Left hindlimb (tissue), 1 donor: ENCODE measurements at regions not wholly inside any gene's neighbourhood (a gene's known extent, or its start where the extent isn't known, plus 50 kb on each side); places are given as distances from the start of the nearest gene placed in this dataset.
"Not testable (repeated sequence)": the region's sequence is repeated elsewhere in the genome, so short reads cannot be mapped to it uniquely, and the experiment has no call there.

Experiments used
- DNase-seq: peaks from one replicate; pipeline ENCODE4 v3.0.0-alpha.2; 2018

DNA sequence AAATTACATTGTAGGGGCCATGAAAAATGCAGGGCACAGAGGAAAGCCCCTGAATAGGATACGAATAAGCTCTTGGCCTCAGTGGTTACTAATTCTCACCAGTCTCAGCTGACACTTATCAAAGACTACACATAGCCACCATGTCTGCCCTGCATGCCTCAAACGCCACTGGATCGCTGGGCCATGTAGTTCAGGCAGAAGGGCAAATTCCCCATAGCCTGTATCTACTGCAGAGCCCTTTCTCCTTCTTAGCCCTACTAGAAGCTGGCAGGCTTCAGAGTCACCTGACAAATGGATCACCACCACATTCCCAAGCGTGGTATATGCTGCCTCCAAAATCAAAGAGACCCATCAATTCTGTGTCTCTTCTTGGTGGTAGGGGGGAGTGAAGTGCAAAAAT is 177.4 kb downstream of the MINAR1 start:
- DNase-seq = no peak

DNA sequence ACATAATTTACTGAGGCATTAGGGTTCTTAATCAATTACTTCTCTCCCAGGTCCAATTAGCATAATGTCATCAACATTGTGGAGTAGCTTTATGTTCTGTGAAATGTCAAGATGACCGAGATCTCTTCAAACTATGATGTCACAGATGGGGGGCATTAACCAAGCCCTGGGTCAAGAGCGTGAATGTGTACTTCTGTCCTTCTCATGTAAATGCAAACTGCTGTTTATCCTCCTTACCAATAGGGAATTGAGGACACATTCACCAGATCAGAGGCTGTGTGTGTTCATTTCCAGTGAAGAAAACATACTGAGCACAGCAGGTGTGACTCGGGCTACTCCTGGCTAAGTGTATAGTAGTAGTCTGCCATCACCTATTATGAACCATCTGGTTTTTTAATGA is 177.9 kb downstream of the MINAR1 start:
- DNase-seq = no peak

DNA sequence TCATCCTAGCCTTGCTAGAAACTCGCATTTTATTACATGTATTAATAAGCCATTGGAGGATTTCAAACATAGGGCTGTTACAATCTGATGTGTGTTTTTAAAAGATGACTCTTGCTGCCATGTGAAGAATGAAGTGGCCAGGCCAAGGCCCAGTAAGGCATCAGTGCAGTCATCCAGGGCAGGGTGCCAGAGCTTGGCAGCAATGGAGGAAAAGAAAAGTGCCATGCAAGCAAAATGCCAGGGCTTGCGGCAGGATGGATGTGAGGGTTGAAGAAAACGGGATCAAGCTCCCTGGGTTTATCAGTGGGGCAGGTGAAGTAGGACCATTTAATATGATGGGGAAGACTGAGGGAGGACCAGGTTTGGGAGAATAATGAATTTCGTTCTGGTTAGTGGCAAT is 183.6 kb downstream of the MINAR1 start:
- DNase-seq = no peak

DNA sequence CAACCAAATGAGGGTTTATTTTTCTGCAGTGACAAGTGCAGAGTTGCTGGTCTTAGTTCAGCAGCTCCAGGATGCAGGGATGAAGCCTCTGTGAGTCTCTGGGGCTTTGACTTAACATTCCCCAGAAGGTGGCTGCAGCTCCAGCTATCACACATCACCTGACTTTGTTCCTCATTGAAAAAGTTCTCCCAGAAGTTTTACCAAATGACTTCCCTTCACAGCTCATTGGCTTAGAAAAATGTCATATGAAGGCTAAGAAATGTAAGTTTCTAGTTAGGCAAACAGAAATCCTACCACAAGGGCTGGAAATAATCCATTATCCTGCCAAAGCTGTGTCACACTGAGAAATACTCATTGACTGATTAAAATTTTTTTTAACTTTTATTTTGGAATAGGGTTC is 184.9 kb downstream of the MINAR1 start:
- DNase-seq = no peak

DNA sequence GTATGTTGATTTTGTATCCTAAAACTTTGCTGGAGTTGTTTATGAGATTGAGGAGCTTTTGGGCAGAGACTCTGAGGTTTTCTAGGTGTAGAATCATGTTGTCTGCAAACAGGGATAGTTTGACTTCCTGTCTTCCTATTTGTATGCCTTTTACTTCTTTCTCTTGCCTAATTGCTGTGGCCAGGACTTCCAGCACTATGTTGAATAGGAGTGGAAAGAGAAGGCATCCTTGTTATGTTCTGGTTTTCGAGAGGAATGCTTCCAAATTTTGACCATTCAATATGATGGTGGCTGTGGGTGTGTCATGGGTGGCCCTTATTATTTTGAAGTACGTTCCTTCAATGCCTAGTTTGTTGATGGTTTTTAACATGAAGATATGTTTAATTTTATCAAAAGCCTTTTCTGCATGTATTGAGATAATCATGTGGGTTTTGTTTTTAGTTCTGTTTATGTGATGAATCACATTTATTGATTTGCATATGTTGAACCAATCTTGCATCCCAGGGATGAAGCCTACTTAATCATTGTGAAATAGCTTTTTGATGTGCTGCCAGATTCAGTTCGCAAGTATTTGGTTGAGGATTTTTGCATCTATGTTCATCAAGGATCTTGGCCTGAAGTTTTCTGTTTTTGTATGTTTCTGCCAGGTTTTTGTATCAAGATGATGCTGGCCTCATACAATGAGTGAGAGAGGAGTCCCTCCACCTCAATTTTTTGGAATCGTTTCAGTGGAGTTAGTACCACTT is 188.1 kb downstream of the MINAR1 start:
- DNase-seq = no peak

DNA sequence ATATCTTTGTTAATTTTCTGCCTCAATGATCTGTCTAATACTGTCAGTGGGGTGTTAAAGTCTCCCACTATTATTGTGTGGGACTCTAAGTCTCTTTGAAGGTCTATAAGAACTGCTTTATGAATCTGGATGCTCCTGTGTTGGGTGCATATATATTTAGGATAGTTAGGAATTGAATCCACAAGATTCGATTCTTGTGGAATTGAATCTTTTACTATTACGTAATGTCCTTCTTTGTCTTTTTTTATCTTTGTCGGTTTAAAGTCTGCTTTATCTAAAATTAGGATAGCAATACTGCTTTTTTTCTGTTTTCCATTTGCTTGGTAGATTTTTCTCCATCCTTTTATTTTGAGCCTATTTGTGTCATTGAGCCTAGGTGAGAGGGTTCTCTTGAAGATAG is 189.7 kb downstream of the MINAR1 start:
- DNase-seq = not testable (repeated sequence)

DNA sequence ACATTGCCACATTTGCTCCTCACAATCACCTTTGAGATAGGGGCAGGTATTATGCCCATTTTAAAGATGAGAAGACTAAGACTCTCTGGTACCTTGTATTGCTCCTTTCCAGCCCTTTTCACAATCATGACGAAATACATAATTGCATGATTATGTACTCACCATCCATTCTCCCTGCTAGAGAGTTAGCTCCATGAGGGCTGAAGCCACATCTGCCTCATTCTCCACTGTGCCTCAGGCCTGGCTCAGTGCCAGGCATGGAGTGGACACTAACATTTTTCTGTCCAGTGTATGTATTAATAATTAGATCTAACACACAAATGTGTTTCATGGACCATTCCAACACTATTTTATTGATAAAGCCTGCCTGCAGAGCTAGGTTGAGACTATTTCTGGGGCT is 191.4 kb downstream of the MINAR1 start:
- no peak for DNase-seq

DNA sequence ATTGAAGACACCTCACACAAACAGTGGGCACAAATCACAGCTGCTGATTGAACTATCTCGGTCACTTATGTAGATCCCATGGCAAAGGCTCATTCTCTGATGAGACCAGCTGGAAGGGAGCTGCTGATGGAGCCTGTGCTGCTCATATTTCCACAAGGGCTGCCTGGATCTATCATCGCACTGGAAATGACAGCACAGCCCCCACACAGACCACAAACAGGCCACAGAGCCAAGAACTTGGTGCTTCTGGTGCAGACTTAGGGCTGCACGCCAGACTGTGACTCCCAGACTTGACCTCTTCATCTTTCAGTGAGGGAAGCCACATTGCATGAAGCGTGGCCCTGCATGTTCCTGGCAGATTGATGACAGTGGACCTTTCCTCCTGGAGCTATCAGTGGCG is 197.6 kb downstream of the MINAR1 start:
- DNase-seq = no peak

DNA sequence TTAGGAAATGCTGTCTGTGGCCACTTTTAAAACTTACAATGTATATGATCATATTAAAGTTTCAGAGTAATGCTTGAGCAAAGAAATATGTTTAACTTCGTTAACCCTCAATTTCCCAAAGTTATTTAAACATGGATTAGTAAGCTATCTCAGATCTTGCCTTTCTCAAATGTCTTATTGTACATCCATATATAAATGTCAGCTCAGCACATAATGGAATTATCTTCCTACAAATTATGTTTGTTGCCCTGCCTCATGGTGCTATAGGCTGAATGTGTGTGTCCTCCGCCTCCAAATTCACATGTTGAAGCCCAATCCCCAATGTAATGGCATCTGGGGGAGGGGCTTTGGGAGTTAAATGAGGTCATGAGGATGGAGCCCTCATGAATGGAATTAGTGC is 200.3 kb downstream of the MINAR1 start:
- no peak for DNase-seq

DNA sequence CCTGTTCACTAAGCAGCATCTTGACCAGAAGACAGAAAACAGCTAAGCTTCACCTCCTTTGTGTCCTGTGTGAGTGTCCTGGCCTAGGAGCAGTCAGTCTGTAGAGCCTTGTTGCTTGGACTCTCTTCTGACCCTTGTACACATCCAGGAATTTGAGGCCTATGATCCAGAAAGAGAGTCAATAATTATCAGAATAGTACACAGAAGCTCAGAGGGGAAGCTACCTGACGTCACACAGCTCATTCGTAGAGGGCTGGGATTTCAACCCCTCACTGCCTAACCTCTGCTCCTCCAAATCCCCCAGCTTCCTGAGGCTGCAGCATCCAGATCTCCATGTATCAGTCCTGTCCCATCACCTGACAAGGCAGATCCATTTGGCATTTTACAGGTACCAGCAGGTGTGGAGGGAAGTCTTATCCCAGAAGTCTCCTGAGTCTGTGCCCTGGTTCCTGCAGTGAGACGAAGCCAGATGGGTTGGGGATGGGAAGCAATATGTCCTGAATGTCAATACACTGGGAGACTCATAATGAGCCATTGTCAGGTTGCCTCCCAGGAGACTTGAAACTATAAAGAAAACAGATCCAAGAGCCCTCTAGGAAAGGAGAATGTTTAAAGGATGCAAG is 203.1 kb downstream of the MINAR1 start:
- DNase-seq = no peak

DNA sequence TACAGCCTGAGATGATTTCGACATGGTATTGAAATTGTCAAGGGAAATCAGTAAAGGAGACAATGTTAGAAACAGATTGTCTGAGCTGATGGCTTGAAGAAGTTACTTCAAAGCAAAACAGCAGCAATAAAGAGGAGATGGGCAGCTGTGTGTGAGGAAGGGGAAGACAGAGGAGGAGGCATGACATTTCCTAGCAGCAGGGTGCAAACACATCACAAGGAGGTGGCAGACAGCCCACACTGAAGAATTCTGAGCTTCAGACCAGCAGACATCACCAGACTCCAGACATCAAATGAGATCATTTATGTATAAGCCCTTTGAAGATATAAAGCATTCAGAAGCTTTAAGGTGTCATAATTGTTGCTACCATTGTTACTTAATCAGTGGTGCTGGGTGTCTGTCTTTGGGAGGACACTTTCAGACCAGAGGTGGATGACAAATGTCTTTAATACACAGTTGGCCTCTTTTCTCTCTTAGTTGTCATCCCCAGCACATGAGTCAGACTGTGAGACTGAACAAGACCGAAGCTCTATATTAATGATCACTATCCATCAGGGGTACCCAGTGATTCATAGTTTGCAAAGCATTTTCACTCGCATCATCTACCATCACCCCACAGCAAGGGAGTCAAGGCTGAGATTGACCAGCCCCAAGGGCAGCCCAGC is 203.9 kb downstream of the MINAR1 start:
- DNase-seq = no peak

DNA sequence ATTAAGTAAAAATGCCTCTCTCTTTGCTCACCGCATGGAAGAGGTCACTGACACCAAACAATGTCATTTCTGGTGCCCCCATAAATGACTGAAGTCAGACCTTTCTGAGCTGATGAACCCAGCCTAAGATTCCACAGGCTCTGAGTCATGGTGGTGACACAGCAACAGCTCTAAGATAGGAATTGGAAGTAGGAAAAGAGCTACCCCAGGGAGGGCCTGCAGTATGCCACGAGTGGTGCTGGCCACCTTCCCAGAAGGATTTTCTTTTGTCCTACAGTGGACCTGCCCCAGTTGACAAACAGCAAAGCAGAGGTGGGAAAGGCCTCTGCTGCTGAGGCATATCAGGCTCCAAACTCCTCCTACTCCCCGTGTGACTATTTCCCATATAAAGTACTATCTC is 208.1 kb downstream of the MINAR1 start:
- DNase-seq = no peak

DNA sequence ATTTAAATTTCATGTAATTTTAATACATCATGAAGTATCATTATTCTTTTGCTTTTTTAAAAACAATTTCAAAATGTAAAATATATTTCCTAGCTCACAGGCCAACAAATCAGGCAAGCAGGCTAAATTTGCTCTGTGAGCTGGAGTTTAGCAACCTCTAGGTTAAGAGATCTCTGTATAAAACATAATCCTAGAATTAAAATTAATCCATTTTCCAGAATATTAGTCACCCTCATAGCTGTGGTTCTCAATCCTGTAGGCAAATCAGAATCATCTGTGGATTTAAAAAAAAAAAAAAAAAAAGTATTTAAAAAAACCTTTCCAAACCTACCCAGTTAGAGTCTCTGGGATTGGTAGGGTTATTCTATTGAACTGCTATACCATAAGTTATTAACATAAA is 209.7 kb downstream of the MINAR1 start:
- no peak for DNase-seq

DNA sequence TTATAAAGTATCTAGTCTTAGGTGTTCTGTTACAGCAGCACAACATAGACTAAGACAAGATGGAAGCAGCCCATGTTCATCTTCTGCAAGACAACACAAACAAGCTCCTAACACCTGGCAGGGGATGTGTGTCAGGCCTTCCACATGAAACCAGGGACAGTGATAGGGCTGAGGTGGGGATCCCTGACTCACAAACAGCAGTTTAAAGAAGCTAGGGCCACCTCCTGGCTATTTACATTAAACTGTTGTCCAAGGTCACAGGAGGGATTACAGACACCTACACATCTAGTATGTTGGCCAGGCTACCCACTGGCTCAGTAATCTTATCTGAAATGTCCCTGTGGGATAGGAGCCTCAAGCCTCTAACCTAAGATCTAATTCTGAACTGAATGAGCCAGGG is 211.3 kb downstream of the MINAR1 start:
- no peak for DNase-seq

DNA sequence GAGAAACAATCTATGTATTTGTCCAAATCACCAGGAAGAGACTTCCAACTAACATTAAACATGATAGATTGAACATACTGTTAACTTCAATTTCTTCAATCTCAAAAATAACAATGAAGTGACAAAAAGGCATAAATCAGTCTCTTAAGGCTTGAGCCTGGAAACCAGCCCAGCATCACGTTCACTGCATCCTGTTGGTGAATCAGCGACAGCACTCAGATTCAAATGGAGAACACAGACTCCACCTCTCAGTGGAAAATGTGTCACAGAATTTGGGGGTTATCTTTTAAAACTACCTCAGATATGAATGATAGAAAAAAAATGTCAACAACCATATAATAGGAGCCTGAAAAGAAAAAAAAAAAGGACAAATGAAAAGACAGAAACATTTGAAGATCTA is 212.0 kb downstream of the MINAR1 start:
- no peak for DNase-seq

DNA sequence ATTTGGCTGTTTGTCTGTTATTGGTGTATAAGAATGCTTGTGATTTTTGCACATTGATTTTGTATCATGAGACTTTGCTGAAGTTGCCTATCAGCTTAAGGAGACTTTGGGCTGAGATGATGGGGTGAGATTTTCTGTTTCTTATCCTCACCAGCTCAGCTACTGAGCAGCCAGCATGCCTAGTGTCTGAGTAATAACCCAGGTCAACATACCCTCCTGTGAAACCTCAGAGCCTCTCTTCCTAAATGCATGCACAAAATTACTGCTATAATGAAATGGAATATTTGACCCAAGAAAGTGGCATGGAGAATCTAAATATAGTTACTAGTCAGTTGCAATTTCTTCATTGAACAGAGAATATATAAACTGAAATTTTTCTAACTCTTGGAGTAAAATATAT is 220.8 kb downstream of the MINAR1 start:
- not testable (repeated sequence) for DNase-seq

DNA sequence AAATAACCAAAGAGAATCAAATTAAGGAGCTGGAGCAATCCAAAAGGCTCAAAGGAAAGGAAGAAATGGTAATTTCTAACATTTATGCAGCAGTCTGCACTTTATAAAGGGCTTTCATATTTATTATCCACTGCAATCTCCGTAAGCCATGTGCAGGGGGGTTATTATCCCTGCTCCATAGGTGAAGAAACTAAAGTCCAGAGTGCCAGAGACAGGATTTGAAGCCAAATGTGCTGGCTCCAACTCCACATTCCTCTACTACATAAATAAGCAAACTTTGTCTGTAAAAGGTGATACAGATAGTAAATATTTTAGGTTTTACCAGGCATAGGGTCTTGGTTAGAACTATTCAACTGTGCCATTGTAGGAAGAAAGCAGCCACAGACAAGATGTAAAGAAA is 221.4 kb downstream of the MINAR1 start:
- no peak for DNase-seq

DNA sequence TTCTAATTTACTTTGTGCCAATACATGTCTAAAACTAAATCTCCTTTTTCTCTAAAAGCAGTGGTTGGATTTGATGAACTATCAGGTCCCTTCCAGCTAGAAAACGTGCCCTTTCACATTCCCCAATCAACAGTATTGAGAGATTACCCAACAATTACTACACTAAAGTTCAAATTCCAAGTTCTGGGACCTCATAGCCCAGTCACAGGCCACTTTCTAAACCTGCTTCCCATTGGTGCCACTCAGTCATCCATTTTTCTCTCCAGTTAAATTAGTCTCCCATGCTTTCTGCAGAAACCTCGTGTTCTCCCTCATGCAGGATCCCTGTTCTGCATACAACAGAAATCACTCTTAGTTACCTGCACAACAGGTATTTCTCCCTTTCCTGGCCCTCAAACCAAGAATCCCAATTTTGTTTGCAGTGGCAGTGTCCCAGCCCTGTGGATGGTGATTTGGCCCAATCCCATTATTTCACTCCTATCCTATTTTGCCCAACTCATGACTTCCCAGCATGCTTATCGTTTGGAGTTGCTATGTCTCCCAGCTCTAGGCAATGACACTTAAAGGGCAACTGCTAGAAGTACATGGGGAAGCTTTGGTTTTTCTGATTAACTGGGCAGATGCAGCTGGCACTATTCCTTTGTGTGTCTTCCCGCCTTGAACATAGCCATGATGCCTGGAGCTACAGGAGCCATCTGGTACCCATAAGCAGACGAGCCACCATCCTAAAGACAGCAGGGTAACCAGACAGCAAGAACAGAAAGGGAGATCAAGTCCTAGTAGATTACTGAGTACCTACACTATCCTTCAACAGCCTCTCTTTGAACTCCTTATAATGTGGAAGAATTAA is 224.2 kb downstream of the MINAR1 start:
- DNase-seq = no peak

DNA sequence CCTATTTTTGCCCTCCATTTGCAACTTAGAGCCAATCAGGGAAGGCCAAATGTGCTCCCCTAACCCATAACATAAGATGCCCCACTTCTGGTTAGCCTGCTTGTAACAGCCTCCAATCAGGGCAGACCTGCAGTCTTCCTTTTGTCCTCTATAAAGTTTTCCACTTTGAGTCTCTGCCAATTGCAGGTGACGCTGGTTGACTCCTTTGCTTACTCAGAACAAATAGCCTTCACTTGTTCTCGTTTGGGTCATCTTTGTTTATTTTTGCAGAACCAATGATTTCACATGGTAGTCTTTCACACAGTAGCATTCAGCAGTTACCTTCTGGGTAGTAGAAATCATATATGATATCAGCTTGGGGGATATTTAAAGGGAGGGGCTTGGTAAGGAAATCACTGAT is 225.6 kb downstream of the MINAR1 start:
- DNase-seq = no peak

DNA sequence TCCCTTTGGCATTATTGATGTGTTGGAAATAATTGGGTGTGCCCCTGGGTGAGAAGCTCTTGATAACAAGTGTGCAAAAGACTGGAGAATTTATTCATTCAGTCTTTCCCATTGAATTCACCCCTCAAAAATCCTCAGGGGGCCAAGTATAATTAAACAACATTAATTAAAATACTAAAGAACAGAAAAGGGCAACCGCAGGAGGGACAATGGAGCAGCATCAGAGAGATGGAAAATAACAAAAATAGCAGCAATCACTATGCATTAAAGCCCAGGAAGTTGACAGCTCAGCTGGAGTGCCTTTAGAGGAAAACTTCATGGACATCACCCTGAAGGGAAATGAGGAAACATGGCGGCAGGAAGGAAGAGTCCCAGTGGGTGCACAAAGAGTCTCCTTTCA is 227.6 kb downstream of the MINAR1 start:
- DNase-seq = no peak

DNA sequence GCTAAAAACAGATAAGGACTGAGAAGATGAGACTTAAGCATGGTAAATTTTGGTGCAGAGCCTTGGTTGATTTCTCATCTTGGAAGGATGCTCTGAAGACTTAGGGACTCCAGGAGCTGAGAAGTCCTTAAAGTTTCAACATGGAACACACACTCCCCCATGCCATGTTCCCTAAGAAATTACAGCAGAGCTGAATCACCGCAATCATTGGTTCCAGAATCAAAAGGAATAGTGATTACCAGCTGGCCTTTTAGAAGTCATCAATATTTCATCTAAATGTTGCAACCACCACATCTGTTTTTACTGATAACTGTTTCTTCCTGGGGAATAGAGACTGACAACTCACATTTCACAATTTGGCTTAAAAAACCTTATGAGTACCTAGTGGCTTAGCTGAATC is 229.3 kb downstream of the MINAR1 start:
- no peak for DNase-seq

DNA sequence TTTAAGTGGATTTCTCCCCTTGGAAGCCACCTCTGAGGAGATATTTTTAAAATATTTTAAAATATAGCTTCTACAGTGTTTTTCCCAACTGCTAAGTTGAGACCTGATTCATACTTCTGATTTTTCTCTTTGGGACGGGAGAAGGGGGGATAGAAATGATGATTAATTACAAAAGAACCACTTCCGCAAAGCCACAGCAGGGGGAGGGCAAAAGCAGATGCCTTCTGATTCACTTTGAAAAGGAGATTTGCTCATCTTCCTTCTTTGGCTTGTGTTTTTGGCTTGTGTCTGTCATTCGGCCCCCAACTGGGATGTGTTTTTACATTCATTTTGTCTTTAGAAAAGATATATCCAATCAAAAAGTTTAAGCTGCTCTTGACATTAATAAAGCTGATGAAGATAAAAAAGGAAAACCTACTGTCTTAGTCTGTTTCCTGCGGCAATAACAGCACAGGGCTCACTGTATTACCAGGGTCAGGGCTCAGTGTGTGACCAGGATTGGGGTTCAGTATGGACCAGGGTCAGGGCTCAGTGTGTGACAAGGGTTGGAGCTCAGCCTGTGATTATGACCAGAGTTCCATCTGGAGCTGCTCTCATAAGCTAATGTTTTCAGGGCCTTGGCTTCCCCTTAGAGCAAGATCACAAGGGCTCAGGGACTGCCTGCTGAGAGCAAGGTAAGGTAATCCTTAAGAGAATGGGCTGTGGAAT is 223.2 kb downstream of the MTHFS start:
- DNase-seq = no peak

DNA sequence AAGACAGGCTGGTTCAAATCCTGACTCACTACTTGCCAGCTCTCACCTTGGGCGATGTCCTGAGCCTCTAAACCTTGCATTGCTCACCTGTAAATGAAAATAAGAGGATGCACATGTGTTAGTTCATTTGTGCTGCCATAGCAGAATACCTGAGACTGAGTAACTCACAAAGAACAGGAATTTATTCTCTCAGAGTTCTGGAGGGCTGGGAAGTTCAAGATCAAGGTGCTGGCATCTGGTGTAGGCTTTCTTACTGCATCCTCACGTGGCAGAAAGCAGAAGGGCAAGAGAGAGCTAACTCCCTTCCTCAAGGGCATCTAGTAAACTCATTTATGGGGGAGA is 222.7 kb downstream of the MTHFS start:
- no peak for DNase-seq
